Osteoblast (primary cell): ENCODE measurements at regions not wholly inside any gene's neighbourhood (a gene's known extent, or its start where the extent isn't known, plus 50 kb on each side); places are given as distances from the start of the nearest gene placed in this dataset.

Experiments
- DNase-seq: peaks from one replicate; pipeline ENCODE4 v3.0.0; 2011; ENCODE audit warnings: low spot score, mixed read lengths; ENCODE audit not compliant: insufficient read length; ENCODE audit errors: missing footprints
- H2AFZ ChIP-seq: 2 replicates; pipeline ENCODE4 v1.6.0; 2011; ENCODE audit warnings: mild to moderate bottlenecking, low read length
- H3K27ac ChIP-seq: 2 replicates; pipeline ENCODE4 v1.5.1; 2011; ENCODE audit warnings: mild to moderate bottlenecking, low read depth, low read length, moderate library complexity
- H3K27me3 ChIP-seq: 2 replicates; pipeline ENCODE4 v1.6.0; 2012; ENCODE audit warnings: mild to moderate bottlenecking, control low read depth, inconsistent platforms, low read length, moderate library complexity; ENCODE audit not compliant: insufficient read depth
- H3K36me3 ChIP-seq: 2 replicates; pipeline ENCODE4 v1.5.1; 2011; ENCODE audit warnings: mild to moderate bottlenecking, low read length, control low read depth, moderate library complexity; ENCODE audit not compliant: insufficient read depth
- H3K4me1 ChIP-seq: 2 replicates; pipeline ENCODE4 v1.5.1; 2011; ENCODE audit warnings: mild to moderate bottlenecking, low read length, control low read depth, moderate library complexity; ENCODE audit not compliant: insufficient read depth
- H3K4me2 ChIP-seq: 2 replicates; pipeline ENCODE4 v1.6.0; 2011; ENCODE audit warnings: mild to moderate bottlenecking, low read length; ENCODE audit not compliant: insufficient read depth
- H3K4me3 ChIP-seq: fragments of 200-600 bp; sonication (generic); 3 replicates; pipeline ENCODE4 v1.5.1; 2012; ENCODE audit warnings: mild to moderate bottlenecking, low read length, inconsistent platforms; ENCODE audit not compliant: insufficient read depth
- H3K79me2 ChIP-seq: 2 replicates; pipeline ENCODE4 v1.6.0; 2012; ENCODE audit warnings: mild to moderate bottlenecking, low read length, control low read depth, inconsistent platforms; ENCODE audit not compliant: insufficient read depth
- H3K9me3 ChIP-seq: 2 replicates; pipeline ENCODE4 v1.5.1; 2011; ENCODE audit warnings: low read depth, low read length, control low read depth
- H4K20me1 ChIP-seq: 2 replicates; pipeline ENCODE4 v1.6.0; 2012; ENCODE audit warnings: mild to moderate bottlenecking, low read length, control low read depth; ENCODE audit not compliant: insufficient read depth
- TF ChIP-seq, protein P1 (sequence below): IDR thresholded peaks from 2 replicates; pipeline ENCODE4 v1.5.1; 2011; ENCODE audit warnings: mild to moderate bottlenecking, low read depth, low read length, moderate library complexity; ENCODE audit errors: extremely low read depth

DNA sequence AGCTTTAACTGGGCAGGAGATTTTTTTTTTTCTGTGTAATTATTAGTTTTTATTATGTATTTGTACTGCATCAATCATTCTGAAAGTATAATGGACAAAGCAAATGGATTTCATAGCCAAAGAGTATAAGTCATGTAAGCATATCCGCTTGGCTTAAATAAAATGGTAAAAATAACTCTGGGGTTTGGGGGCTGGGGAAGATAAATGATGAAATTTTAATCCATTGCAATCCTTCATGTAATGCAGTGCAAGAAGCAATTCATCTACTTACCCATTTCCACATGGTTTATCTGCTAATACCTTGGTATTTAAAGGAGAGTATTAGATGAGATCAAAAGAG, 781.4 kb downstream of the QKI start:
- Histone ChIP-seq H3K9me3 (peaks cover 4% of the 10 kb centered on the region), H3K79me2 (no peaks in the 10 kb centered on the region), H3K4me2 (no peak overlapping the region), H3K4me1 (no peaks in the 10 kb centered on the region), H3K36me3 (no peaks in the 10 kb centered on the region), H3K27ac (no peak overlapping the region), H3K27me3 (no peaks in the 10 kb centered on the region), H2AFZ (no peak overlapping the region), H3K4me3 (no peak overlapping the region), H4K20me1 (no peaks in the 10 kb centered on the region)
- TF ChIP-seq, protein P1, sequence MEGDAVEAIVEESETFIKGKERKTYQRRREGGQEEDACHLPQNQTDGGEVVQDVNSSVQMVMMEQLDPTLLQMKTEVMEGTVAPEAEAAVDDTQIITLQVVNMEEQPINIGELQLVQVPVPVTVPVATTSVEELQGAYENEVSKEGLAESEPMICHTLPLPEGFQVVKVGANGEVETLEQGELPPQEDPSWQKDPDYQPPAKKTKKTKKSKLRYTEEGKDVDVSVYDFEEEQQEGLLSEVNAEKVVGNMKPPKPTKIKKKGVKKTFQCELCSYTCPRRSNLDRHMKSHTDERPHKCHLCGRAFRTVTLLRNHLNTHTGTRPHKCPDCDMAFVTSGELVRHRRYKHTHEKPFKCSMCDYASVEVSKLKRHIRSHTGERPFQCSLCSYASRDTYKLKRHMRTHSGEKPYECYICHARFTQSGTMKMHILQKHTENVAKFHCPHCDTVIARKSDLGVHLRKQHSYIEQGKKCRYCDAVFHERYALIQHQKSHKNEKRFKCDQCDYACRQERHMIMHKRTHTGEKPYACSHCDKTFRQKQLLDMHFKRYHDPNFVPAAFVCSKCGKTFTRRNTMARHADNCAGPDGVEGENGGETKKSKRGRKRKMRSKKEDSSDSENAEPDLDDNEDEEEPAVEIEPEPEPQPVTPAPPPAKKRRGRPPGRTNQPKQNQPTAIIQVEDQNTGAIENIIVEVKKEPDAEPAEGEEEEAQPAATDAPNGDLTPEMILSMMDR: no peak
- DNase-seq: no peak

- H3K27me3 ChIP-seq: no peaks in the 10 kb centered on the region
- no peaks in the 10 kb centered on the region for H3K36me3 ChIP-seq
- H3K4me2 ChIP-seq: no peak overlapping the region
- DNase-seq: no peak
- H3K4me3 ChIP-seq: no peak overlapping the region
- H3K4me1 ChIP-seq: no peaks in the 10 kb centered on the region
- no peak overlapping the region for H2AFZ ChIP-seq
- no peak overlapping the region for H3K27ac ChIP-seq
- peaks cover 4% of the 10 kb centered on the region for H3K9me3 ChIP-seq
- H3K79me2 ChIP-seq: no peaks in the 10 kb centered on the region
- TF ChIP-seq, protein P1: no peak
- no peaks in the 10 kb centered on the region for H4K20me1 ChIP-seq
These were observed 780.9 kb downstream of the QKI start for GRCh38 chr6:164195278-164195941.

GRCh38 chr6:164188861-164189260, 774.3 kb downstream of the QKI start:
- Histone ChIP-seq H4K20me1 (no peaks in the 10 kb centered on the region), H3K9me3 (peaks cover 2% of the 10 kb centered on the region), H3K36me3 (no peaks in the 10 kb centered on the region), H3K4me2 (no peak overlapping the region), H3K27me3 (no peaks in the 10 kb centered on the region), H3K4me1 (no peaks in the 10 kb centered on the region), H3K4me3 (no peak overlapping the region), H3K27ac (no peak overlapping the region), H2AFZ (no peak overlapping the region), H3K79me2 (no peaks in the 10 kb centered on the region)
- TF ChIP-seq, protein P1: no peak
- no peak for DNase-seq

- Histone ChIP-seq H3K9me3 (no peaks in the 10 kb centered on the region), H3K79me2 (no peaks in the 10 kb centered on the region), H3K36me3 (no peaks in the 10 kb centered on the region), H3K27ac (no peak overlapping the region), H3K4me3 (no peak overlapping the region), H3K27me3 (no peaks in the 10 kb centered on the region), H3K4me1 (no peaks in the 10 kb centered on the region), H4K20me1 (no peaks in the 10 kb centered on the region), H3K4me2 (no peak overlapping the region), H2AFZ (no peak overlapping the region)
- DNase-seq: no peak
- TF ChIP-seq, protein P1: no peak
These were observed 771.0 kb downstream of the QKI start for GRCh38 chr6:164185471-164185871.
